LNCaP clone FGC (cell line): ENCODE measurements at regions not wholly inside any gene's neighbourhood (a gene's known extent, or its start where the extent isn't known, plus 50 kb on each side); places are given as distances from the start of the nearest gene placed in this dataset.

Experiments used
- DNase-seq: peaks from one replicate; pipeline ENCODE4 v3.0.0-alpha.2; 2011; ENCODE audit warnings: low read depth
- H3K4me3 ChIP-seq: 2 replicates; pipeline ENCODE4 v1.5.1; 2011; ENCODE audit warnings: mild to moderate bottlenecking, low read depth, low read length, control low read depth
- CTCF ChIP-seq: IDR thresholded peaks from 2 replicates; pipeline ENCODE4 v1.5.1; 2012; ENCODE audit warnings: mild to moderate bottlenecking; ENCODE audit not compliant: control insufficient read depth, insufficient read depth; ENCODE audit errors: extremely low read depth

GRCh38 chr3:117674321-117674720, 964.7 kb downstream of the TUSC7 start:
- TF ChIP-seq CTCF: no peak
- no peak for DNase-seq
- H3K4me3 ChIP-seq: no peak overlapping the region

GRCh38 chr3:117681619-117682018, 972.0 kb downstream of the TUSC7 start:
- DNase-seq: no peak
- no peak for TF ChIP-seq CTCF
- no peak overlapping the region for H3K4me3 ChIP-seq

- no peak for TF ChIP-seq CTCF
- no peak overlapping the region for H3K4me3 ChIP-seq
- no peak for DNase-seq
Observed at GRCh38 chr3:117687096-117687495, 977.5 kb downstream of the TUSC7 start.

- TF ChIP-seq CTCF: no peak
- H3K4me3 ChIP-seq: no peak overlapping the region
- DNase-seq: peak; percentile 75
Observed at GRCh38 chr3:117688583-117688982, 979.0 kb downstream of the TUSC7 start.

- TF ChIP-seq CTCF: no peak
- no peak for DNase-seq
- H3K4me3 ChIP-seq: no peak overlapping the region
Observed at GRCh38 chr3:117691526-117691925, 981.9 kb downstream of the TUSC7 start.

- no peak overlapping the region for H3K4me3 ChIP-seq
- no peak for DNase-seq
- TF ChIP-seq CTCF: no peak
Observed at GRCh38 chr3:117692416-117692995, 982.9 kb downstream of the TUSC7 start.

GRCh38 chr3:117695321-117695720, 985.7 kb downstream of the TUSC7 start:
- no peak for TF ChIP-seq CTCF
- no peak overlapping the region for H3K4me3 ChIP-seq
- no peak for DNase-seq
